ENCODE measurements at regions not wholly inside any gene's neighbourhood (a gene's known extent, or its start where the extent isn't known, plus 50 kb on each side); places are given as distances from the start of the nearest gene placed in this dataset.
"Not testable (repeated sequence)": the region's sequence is repeated elsewhere in the genome, so short reads cannot be mapped to it uniquely, and the experiment has no call there.

GRCh38 chr4:165787516-165788274 is 85.3 kb upstream of the TLL1 start:
- intact Hi-C loops (cut with DNase I) = loop anchor here in 1 of 2 donors (5.0 to 10.0 kb wide), 2 partner anchors 153 to 205 kb away; no protein-coding TSS in a partner anchor
- ATAC-seq = peak in 1 of 2 donors; percentile 31
- DNase-seq = no peak

GRCh38 chr4:165788686-165789463 is 84.2 kb upstream of the TLL1 start:
- DNase-seq (no peak), ATAC-seq (peak; percentile 41 to 45)
- intact Hi-C loops (cut with DNase I) = loop anchor here in 1 of 2 donors (5.0 to 10.0 kb wide), 2 partner anchors 154 to 207 kb away; no protein-coding TSS in a partner anchor

- DNase-seq = no peak
- intact Hi-C loops (cut with DNase I) = no loop called here
- ATAC-seq = no peak
Measured at GRCh38 chr4:165793236-165793635, 79.8 kb upstream of the TLL1 start.

GRCh38 chr4:165794834-165795233 is 78.2 kb upstream of the TLL1 start:
- ATAC-seq = no peak
- intact Hi-C loops (cut with DNase I) = no loop called here
- DNase-seq = no peak

- ATAC-seq (no peak), DNase-seq (no peak)
Measured at GRCh38 chr4:165799384-165799815, 73.6 kb upstream of the TLL1 start.

GRCh38 chr4:165802452-165802851 is 70.6 kb upstream of the TLL1 start:
- ATAC-seq (no peak), DNase-seq (no peak)
- intact Hi-C loops (cut with DNase I) = no loop called here

More at GRCh38 chr4:165799384-165799815, 73.6 kb upstream of the TLL1 start:
- intact Hi-C loops (cut with DNase I) = no loop called here

GRCh38 chr4:165803005-165803404 is 70.0 kb upstream of the TLL1 start:
- intact Hi-C loops (cut with DNase I) = no loop called here

GRCh38 chr4:165805406-165805805 is 67.6 kb upstream of the TLL1 start:
- no peak for ATAC-seq
- intact Hi-C loops (cut with DNase I) = no loop called here
- DNase-seq = no peak

More at GRCh38 chr4:165803005-165803404, 70.0 kb upstream of the TLL1 start:
- DNase-seq = no peak
- no peak for ATAC-seq

- ATAC-seq (no peak), DNase-seq (no peak)
- intact Hi-C loops (cut with DNase I) = no loop called here
Measured at GRCh38 chr4:165806613-165807012, 66.4 kb upstream of the TLL1 start.

GRCh38 chr4:165810726-165811125 is 62.3 kb upstream of the TLL1 start:
- no peak for ATAC-seq
- intact Hi-C loops (cut with DNase I) = no loop called here
- no peak for DNase-seq

- DNase-seq (no peak), ATAC-seq (no peak)
- intact Hi-C loops (cut with DNase I) = no loop called here
Measured at GRCh38 chr4:165813606-165814005, 59.4 kb upstream of the TLL1 start.

GRCh38 chr4:165814256-165815020 is 58.6 kb upstream of the TLL1 start:
- ATAC-seq = peak in 1 of 2 donors; percentile 51

GRCh38 chr4:165819126-165819525 is 53.9 kb upstream of the TLL1 start:
- intact Hi-C loops (cut with DNase I); ATAC-seq; DNase-seq: not testable (repeated sequence)

More at GRCh38 chr4:165814256-165815020, 58.6 kb upstream of the TLL1 start:
- DNase-seq = no peak
- intact Hi-C loops (cut with DNase I) = no loop called here

All from left cardiac atrium (tissue), 4 donors.